Cardiac fibroblast (primary cell): ENCODE measurements at regions not wholly inside any gene's neighbourhood (a gene's known extent, or its start where the extent isn't known, plus 50 kb on each side); places are given as distances from the start of the nearest gene placed in this dataset.

Experiments used
- DNase-seq, 2 donors: peaks; one replicate each; pipeline versions ENCODE4 v3.0.0 to v3.0.0-alpha.2; 2010; ENCODE audit warnings: low read depth in 2 of 2
- H3K4me3 ChIP-seq, 2 donors: replicated peaks in 1 of 2; 1 replicate in 1 of 2; 2 replicates in 1 of 2; pipeline ENCODE4 v1.5.1; 2011; ENCODE audit warnings: low read depth in 2 of 2, low read length in 2 of 2, mild to moderate bottlenecking in 2 of 2, moderate library complexity in 1 of 2
- TF ChIP-seq, protein P1 (sequence below): IDR thresholded peaks from one replicate; pipeline ENCODE4 v1.5.1; 2011; ENCODE audit warnings: low read depth, mild to moderate bottlenecking, low read length, inconsistent platforms

DNA sequence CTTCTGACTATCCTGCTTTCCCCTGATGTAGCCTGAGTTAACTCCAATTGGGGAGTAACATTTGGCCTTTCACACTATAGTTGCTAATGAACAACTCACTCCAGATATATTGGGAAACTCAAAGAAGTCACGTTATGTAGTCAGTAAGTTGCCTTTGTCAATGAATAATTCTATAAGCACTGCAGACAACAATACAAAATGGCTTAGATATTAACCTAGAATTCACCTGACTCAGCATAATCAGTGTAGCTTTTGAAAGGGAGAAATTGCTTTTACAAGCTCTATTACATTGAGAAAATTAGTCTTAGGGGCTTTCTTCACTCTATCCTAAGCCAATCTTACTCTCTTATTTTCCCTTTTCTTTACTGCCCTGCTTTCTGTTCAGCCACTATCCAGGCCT lies 303.5 kb upstream of the NR5A2 start:
- TF ChIP-seq, protein P1, sequence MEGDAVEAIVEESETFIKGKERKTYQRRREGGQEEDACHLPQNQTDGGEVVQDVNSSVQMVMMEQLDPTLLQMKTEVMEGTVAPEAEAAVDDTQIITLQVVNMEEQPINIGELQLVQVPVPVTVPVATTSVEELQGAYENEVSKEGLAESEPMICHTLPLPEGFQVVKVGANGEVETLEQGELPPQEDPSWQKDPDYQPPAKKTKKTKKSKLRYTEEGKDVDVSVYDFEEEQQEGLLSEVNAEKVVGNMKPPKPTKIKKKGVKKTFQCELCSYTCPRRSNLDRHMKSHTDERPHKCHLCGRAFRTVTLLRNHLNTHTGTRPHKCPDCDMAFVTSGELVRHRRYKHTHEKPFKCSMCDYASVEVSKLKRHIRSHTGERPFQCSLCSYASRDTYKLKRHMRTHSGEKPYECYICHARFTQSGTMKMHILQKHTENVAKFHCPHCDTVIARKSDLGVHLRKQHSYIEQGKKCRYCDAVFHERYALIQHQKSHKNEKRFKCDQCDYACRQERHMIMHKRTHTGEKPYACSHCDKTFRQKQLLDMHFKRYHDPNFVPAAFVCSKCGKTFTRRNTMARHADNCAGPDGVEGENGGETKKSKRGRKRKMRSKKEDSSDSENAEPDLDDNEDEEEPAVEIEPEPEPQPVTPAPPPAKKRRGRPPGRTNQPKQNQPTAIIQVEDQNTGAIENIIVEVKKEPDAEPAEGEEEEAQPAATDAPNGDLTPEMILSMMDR: no peak
- DNase-seq: no peak
- H3K4me3 ChIP-seq: no peak overlapping the region

DNA sequence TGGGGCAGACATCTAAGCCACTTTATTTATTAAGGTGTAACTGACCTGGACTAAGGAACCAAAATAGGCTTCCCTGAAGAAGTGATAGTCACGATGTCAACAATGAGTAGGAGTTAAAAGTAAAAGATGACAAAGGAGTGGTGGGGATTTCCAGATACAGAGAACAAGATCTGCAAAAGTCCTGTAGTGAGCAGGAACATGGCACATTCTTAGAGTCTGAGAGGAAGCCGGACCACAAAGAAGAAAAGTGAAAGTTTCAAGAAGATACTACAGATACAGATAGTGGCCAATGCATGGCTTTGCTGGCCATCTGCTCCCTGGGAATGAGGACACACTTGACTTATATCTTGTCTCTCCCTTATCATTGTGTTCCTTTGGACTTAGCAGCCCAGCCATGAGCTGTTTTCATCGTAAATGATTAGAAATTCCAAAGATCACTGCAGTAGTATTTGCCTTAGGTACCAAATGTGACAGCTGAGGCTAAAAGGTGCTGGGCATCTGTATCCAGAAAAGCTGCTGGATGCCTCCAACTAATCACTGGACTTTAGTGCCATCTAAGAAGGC lies 302.4 kb upstream of the NR5A2 start:
- TF ChIP-seq, protein P1: no peak
- no peak overlapping the region for H3K4me3 ChIP-seq
- DNase-seq: no peak

DNA sequence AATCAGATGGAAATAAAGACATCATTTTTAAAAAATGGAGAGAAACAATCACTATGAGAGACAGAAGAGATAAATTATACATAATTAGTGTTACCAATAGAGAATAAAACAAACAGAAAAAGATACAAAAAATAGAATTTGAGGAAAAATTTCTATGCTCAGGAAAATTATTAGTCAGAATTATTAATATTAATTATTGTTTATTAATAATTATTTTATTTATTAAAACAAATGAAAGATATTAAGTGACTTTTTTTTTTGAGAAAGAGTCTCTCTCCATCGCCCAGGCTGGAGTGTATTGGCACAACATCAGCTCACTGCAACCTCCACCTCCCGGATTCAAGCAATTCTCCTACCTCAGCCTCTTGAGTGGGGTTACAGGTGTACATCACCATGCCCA lies 299.8 kb upstream of the NR5A2 start:
- no peak overlapping the region for H3K4me3 ChIP-seq
- TF ChIP-seq, protein P1: no peak
- no peak for DNase-seq

DNA sequence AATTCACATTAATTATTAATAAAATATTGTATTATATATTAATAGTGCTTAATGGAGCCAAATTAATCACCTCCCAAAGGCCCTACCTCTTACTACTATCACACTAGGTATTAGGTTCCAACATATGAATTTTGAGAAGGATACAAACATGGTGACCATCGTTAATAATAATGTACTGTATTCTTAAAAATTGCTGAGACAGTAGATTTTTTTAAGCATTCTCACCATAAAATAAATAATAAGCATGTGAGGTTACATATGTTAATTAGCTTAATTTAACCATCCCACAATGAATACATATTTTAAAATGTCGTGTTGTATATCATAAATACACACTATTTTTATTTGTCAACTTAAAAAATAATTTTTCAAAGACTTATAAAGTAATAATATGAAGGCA lies 299.2 kb upstream of the NR5A2 start:
- no peak for DNase-seq
- TF ChIP-seq, protein P1: no peak
- no peak overlapping the region for H3K4me3 ChIP-seq

DNA sequence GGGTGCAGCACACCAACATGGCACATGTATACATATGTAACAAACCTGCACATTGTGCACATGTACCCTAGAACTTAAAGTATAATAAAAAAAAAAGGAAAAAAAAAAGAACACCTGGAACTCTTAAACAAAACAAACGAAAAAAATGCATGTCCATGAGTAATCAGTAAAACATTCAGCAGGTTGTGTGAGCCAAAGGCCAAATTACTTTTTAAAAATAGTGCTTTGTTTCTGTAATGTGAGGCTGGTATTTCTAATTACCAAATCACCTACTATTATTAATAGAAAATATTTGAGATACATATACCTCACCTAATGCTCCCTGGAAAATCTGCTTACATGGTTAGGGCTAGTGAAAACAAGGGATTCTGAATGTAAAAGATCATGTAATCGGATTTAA lies 294.4 kb upstream of the NR5A2 start:
- TF ChIP-seq, protein P1: no peak
- H3K4me3 ChIP-seq: no peak overlapping the region
- DNase-seq: peak in 1 of 2 donors; percentile 32

DNA sequence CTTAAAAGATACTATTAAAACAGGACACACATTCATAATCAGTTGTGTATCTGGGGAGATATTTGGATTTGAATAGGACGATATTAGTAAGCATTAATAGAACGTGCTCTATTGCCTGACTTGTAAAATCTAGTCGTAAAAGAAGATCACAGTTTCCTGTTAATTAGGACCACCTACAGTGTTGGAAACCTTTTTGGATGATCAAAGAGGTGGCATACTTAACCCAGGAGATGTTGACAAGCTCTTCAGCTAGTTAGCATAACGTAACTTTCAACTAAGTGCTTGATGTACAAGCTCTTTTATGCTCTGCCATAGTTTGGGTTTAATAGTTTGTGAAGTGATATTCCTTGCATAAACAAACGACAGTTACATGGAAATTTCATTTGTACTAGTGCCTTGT lies 293.3 kb upstream of the NR5A2 start:
- TF ChIP-seq, protein P1: no peak
- no peak for DNase-seq

DNA sequence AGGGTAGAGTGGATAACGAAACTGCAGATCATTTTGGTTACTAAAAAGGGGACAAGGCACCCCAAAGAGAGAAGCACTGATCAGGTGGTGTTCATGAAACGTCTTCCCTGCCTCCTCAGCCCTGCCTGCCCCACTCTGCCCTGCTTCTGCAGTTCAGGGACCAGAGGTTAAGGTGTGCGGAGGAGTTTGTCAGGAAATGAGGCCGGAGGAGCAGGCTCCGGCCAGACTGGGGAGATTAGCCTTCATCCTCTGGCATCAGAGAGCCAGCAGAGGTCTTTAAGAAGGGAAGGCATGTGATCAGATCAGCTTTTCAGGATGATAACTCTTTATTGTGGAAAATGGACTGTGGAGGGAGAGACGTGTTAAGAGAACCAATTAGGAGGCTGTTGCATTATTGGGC lies 291.9 kb upstream of the NR5A2 start:
- H3K4me3 ChIP-seq: no peak overlapping the region
- TF ChIP-seq, protein P1: no peak
- no peak for DNase-seq

More for the DNA sequence above, 293.3 kb upstream of the NR5A2 start:
- H3K4me3 ChIP-seq: no peak overlapping the region
